HG02938 (cell line): ENCODE measurements at regions not wholly inside any gene's neighbourhood (a gene's known extent, or its start where the extent isn't known, plus 50 kb on each side); places are given as distances from the start of the nearest gene placed in this dataset.
"Not testable (repeated sequence)": the region's sequence is repeated elsewhere in the genome, so short reads cannot be mapped to it uniquely, and the experiment has no call there.

Experiments used
- ATAC-seq: cut with Tn5 transposase; IDR thresholded peaks from one replicate; pipeline ENCODE4 v1.9.1; 2021; ENCODE audit warnings: mild to moderate bottlenecking, moderate library complexity; ENCODE audit not compliant: unreplicated experiment

DNA sequence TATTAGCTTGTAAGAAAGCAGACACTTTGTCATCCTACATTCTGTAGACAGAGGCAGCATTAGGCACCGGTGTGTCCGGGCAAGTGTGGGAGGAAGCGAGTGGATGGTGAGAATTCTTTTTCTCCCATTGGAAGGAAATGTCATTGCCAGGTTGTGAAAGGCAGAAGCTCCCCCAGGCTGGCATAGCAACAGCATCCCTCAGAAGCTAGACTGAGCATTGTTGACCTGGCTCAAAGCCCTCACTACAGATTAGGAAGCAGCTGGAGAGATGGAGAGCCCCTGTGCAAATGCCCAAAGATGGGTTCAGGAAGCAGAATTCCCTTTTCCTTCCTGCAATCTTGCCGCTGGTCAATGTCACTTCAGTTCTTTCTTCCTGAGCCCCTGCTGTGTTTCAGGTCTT, 1299.3 kb downstream of the TBC1D22A start:
- ATAC-seq = no peak

DNA sequence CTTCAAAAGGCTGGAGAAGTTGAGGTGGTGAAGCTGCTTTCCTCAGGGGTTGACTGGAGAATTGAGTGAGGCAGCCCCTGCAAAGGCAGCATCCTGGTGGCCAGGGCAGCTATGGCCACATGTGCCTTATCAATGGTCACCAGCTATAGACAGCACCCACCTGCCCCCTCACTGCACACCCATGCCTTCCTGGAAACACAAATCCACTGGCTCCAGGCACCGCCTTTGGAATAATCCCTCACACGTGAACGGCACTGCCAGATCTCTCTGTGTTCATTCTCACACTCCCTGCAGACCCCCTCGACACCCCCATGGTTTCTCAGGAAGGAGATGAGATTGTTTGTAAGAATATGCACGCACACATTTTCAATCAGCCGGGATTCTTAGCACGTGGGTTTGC, 1297.8 kb downstream of the TBC1D22A start:
- ATAC-seq = no peak

DNA sequence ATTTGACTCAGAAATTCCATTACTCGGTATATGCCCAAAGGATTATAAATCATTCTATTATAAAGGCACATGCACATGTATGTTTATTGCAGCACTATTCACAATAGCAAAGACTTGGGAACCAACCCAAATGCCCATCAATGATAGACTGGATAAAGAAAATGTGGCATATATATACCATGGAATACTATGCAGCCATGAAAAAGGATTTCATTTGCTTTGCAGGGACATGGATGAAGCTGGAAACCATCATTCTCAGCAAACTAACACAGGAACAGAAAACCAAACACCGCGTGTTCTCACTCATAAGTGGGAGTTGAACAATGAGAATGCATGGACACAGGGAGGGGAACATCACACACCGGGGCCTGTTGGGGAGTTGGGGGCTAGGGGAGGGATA, 1297.1 kb downstream of the TBC1D22A start:
- ATAC-seq = not testable (repeated sequence)

DNA sequence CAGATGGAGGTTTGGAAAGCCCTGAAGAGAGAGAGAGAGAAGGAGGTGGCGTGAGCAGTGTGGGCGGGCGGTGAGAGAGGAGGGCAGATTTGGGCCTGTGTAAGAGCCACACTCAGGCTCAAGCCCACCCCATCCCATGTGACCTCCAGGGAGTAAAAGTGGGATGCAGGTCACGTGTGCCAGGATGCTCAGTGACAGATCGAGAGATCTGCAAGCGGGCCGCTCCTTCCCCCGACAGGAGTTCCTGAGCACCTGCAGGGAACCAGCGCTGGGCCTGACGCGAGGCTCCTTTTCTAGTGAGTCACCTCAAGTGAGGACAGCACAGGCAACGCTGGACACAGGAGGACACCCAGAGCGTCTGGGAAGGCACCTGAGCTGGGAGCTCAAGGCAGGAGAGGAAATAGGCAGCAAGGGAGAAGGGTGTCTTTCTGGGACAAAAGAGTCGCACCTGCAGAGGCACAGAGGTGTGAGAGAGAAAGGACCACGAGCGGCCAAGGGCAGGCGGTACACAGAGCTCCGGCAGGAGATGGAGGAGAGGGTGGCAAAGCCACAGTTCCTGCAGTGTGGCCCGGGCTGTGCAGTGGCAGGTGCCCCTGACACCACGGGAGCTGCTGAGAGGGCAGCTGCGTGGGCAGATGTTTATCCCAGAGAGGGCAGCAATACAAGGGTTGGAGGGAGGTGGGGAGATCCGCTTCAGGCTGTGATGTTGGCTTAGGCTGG, 1294.8 kb downstream of the TBC1D22A start:
- no peak for ATAC-seq

DNA sequence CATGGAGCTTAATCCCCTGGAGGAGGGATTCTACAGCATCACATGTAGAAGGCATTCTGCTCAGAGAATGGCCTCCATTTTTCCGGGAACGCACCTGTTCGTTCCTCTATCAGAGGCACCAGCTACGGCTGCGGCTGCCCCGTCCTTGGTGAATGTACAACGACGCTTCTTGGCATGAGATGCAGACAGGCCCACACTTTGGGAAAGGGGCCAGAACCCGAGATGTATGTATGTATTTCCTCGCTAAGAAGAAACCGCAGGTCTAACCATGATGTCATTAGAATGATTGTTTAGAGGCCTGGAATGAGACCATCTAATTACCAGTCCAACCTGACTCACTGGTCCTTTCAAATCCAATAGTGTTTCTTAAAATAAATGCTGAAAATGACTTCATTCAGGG, 1293.4 kb downstream of the TBC1D22A start:
- ATAC-seq = no peak

DNA sequence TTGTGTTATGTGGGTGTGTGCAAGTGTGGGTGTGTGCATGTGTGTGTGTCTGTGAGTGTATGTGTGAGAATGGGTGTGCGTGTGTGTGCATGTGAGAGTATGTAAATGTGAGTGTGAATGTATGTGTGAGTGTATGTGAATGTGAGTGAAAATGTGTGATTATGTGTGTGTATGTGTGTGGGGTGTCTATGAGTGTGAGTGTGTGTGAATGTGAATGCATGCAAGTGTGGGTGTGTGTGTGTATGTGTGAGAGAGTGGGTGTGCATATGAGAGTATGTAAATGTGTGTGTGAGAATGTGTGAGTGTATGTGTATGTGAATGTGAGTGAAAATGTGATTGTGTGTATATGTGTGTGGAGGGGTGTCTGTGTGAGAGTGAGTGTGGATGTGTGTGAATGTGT, 1292.7 kb downstream of the TBC1D22A start:
- ATAC-seq = no peak

DNA sequence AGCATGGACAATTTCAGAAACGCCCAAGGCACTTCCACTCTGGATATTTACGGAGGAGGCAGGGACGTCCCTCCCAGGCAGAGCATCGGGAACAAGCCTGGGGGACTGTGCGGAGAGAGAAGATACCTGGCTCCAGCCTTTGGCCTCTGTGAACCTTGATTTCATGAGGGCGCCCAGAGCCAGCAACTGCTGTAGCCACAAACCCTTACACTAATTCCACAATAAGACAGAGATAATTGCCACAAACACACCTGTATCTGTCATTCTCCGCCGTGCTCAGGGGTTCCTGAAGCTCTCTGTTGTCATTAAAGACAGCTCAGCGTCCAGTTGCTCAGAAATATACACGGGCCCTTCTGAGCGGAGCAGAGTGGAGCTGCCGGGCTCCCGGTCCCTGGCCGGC, 1292.1 kb downstream of the TBC1D22A start:
- no peak for ATAC-seq

DNA sequence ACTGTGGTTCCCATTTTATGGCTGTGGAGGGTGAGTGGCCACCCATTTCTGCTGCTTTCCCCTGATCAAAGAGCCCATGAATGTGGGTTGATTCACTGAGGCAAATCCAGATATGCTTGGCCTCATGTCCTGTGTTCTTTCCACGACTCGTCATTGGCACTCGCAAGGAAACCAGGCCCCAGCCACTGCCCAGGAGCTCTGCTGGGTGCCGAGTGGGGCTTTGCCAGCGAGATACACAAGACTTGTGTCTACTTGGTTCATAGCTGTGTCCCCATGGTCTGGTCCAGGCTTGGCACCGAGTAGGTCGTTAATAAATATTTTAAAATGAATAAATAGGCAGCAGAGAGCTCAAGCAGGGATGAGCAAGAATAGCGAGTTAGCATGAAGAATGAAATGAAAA, 1291.5 kb downstream of the TBC1D22A start:
- ATAC-seq = no peak

DNA sequence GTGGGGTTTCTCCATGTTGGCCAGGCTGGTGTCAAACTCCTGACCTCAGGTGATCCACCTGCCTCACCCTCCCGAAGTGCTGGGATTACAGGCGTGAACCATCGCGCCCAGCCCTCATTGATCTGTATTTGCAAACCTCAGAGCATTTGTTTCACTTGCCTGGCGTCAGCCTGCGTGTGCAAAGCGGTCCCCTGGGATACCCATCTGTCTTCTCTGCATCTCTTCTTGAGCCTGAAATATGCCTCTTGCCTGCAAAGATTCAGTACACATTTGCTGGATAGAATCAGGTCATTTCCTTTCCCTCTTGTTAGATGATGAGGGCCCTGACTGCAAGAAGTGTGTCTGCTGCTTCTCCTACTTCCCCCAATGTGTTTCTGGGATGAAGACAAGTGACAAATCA, 1291.0 kb downstream of the TBC1D22A start:
- no peak for ATAC-seq

DNA sequence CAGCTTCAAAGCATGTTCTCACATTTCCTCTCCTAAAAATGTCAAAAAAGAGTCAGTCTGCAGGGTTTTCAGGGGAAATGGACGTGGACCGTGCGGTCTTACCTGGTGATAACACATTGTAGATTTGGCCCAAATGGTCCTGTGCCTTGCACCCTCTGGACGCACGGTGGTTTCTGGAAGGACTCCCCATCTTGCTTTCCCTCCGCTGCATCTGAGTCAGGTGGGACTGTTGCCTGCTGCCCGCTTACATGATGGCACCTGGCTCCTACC, 1290.1 kb downstream of the TBC1D22A start:
- no peak for ATAC-seq

DNA sequence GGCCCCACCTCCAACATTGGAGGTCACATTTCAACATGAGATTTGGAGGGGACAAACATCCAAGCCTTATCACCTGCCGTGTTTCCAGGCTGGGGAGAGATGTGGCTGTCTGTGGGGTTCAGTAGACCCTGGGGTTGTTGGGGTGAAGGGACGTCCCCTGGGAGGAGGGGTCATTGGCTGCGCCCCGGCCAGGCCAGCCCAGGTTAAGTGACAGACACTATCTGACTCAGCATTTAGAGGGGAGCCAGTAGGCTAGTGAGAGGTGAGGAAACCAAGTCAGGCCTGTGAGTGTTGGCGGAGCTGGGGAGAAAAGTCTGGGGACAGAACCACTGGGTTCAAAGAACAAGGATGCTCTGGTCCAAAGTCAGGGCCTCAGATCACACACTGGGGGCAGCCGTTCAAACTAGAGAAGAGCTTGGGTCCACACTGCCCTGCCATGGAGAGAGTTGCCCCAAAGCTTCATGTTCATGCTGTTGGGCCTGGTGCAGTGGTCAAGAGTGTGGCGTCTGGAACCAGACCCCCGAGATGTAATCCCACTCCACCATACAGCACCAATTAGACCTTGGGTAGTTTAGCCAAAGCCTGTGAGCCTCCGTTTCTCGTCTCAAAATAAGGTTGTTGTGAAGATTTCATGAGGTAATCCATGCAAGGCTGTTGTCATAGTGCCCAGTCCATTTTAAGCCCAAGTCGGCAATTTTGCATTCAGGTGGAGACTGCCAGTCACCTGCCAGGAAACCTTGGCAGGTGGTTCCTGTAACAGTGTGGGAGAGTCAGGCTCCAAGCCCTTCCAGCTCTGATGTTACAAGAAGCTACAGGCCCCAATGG, 1289.6 kb downstream of the TBC1D22A start:
- no peak for ATAC-seq

DNA sequence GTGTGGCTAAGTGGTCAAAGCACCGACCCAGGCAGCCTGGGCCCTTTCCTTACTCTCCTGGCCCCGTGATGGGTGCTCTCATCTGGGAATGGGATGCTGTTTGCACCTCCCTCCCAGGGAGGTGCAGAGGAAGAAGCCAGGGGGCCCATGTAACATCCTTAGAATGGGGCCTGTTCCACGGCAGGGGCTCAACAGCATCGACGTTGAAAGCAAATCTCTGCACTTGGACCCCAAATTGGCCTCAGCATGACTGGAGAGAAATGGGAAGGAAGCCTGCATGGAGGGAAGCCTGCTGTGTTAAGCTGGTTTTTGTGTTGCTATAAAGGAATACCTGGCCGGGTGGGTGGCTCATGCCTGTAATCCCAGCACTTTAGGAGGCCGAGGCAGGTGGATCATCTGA, 1288.4 kb downstream of the TBC1D22A start:
- no peak for ATAC-seq

DNA sequence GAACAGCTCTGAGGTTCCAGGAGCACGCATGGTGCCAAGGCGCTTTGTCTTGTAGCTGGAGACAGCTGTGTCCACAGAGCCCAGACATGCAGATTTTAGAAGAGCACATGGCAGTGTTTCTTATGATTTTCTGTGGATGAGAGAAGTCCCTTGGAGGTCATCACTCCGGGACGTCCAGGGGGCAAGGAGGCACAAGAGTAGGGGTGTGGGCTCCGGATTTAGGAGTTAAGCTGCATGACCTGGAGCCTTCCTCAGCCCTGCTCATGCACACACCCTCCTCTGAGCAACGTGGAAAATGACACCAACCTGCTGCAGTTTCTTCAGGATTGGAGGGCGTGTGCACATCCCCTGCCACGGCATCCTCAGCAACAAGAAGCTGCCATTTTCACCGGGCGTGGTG, 1286.7 kb downstream of the TBC1D22A start:
- ATAC-seq = no peak

DNA sequence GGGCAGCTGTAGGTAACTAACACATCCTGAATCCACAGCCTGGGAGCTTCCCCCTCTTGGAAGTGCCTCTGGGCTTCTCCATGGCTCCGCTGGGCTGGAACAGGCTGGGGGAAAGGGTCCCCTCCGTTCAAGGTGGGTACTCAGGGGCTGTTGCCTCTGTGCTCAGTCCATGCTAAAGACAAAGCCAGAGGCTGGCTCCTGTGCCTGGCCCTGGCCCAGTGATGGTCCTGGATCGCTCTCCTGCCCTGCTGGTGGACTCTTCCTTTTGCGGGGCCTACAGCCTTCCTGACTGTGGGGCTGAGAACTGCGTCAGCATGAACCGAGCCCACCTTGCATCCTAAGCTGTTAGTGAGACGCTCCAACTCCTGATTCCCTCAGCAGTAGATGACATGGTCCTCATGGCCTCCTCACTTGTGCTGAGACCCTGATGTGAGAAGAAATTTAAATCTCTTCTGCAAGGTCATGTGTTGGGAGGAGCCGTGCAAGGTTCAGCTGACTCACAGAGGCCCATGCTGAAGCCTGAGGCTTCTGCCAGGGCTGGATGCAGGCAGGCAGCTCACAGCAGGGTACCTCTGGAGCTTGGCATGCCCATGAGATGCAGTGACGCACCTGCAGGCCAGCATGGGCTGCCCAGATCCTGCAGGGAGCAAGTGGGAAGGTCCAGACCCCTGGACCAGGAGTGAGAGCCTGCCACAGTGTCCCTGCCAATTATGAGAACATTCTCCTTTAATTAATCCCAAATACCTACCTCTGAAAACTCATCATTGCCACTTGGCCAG, 1285.5 kb downstream of the TBC1D22A start:
- no peak for ATAC-seq

DNA sequence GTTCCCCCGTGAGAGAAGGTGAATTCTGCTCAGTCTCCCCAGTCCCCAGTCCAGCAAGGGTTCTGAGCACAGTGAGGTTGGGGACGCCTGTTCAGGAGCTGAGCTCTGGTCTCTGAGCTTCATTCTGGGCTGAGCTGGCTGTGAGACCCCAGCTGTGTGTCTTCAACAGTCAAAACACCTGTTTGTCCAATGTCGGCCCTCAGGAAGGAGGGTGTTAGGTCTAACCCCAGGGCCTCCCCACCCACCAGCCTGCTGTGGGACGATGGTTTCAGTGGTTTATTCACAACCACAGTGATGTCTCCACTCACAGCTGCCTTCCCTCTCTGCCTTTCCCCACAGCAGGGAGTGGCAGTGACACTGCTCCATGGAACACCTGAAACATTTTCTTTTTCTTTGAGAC, 1282.9 kb downstream of the TBC1D22A start:
- ATAC-seq = peak; percentile 70

DNA sequence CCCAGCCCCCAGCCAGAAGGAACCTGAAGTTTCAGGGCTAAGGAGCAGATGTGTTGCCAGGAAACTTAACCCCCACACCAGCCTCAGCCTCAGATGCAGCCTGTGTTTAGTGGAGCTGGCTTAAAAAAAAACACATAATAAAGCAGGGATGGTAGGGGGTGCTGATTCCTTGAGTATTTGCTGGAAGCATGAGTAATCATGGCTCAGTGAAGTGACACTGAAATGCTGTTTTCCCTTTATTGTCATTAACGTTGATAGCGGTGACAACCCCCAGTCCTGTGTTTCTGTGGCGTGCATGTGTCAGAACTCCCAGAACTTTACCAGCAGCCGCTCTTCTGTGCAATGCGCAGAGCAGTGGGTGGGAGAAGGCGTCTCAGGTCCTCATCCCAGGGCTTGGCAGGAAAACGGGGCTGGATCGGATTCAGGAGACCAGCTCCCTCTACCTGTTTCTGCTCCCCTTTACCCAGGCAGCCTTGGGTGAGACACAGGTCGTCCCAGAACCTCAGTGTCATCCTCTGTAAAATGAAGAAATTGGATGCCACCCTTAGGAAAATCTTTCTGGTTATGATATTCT, 1282.1 kb downstream of the TBC1D22A start:
- ATAC-seq = no peak

DNA sequence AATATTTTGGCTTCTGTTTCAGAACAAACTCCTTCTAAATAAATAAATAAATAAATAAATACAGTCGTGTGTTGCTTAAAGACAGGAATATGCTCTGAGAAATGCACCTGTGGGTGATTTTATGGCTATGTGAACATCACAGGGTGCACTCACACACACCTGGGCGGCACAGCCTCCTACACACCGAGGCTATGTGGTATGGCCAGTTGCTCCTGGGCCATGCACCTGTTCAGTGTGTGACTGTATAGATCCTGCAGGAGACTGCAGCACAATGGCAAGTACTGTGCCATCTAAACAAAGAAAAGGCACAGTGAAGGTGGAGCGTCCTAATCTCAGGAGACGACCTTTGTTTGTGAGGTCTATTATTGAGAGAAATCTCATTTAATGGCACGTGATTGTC, 1281.1 kb downstream of the TBC1D22A start:
- ATAC-seq = no peak

DNA sequence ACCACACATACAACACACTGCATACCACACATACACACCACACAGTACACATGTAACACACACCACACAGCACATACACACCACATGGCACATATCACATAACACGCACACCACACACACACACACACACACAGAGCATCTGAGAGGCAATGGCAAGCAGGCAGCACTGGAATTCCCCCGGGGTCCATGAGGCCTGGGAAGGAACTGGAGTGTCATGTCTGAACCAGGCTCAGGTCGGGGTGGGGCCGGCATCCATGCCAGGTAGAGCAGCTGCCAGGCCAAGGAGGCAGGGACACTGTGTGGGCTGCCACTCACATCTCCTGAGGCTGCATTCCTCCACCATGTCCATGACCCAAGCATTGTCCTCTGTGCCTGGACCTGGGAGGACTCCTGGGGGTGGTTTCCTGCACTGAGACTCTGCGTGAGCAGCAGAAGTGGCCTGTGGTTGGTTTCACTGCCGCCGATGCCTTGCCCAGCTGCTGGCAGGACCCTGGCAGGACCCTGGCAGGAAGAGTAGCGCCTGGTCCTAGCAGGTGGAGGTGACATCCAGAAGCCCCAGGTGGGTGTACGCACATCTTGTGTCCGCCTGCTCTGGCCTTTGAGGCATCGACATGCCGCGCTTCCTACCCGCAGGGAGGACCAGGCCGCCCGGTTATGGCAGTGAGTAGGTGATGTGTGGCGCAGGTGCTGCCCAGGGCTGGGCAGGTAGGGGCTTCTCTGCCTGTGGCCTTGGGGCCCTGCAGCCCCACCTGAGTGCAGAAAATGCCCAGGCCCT, 1280.4 kb downstream of the TBC1D22A start:
- no peak for ATAC-seq

DNA sequence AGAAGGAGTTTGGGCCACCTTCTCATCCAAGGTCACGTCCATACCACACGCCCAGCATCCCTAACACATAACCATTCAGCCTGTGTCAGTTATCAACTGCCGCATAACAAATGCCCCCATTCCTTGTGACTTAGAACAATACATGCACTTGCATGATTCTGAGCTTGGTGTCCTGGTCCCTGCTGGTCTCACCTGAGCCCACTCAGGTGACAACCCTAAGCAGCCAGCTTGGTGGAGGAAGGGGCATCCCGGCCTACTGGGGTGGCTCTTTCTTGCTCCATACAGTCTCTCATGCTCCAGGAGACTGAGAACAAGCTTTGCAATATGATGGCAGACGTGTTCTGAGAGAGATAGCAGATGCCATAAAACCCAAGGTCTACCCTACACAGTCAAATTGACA, 1276.9 kb downstream of the TBC1D22A start:
- ATAC-seq = no peak

DNA sequence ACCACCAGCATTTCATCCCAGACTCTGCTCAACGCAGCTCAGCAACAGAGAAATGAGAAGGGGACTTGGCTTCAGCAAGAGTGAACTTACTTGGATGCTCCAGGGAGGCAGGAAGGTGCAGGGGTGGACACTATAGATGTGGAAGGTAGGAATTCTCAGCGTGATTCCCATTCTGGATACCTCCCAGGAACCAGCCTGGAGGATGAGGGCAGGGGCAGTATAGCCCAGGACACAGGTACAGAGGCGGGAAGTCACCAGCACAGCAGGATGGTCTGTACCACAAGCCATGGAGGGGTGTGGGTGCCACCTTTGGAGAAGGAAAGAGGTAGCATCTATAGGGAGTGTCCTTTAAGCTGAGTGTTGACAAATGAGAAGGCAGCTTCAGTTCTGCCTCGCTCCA, 1275.2 kb downstream of the TBC1D22A start:
- ATAC-seq = no peak

DNA sequence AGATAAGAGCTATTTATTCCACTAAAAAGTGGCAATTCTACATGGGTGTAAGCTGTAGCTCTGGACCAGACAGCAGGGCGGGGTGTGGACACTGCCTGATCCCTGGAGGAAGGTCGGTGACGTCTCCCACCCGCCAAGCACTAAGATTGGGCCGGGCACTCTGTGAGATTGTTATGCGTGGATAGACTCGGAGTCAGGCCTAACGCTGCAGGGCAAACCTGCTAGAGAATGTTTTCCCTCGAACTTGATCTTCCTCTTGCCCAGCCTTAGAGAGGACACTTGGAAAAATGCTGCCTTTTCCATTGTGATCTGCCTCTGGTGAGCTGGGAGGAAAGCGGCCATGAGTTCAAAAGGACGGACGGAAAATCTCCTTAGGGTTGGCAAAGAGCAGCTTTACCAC, 1273.4 kb downstream of the TBC1D22A start:
- no peak for ATAC-seq
